HepG2 (cell line): ENCODE measurements at regions not wholly inside any gene's neighbourhood (a gene's known extent, or its start where the extent isn't known, plus 50 kb on each side); places are given as distances from the start of the nearest gene placed in this dataset.

ENCODE experiments used
- ATAC-seq: fragments of 200-7000 bp; cut with Tn5 transposase; 3 replicates; pipeline ENCODE4 v1.9.1; 2020; ENCODE audit warnings: mild to moderate bottlenecking, moderate library complexity
- BruUV-seq: library from RNA; stranded (reverse); fragments of 400-500 nt; replicated peaks from 2 replicates; lab custom pipeline; 2021; lab: Mats Ljungman, UMichigan
- CTCF ChIA-PET: fragments of 300-600 bp; formaldehyde crosslinking; extraction: SDS; loops from one replicate; lab custom pipeline; 2021; ENCODE audit warnings: low total read pairs, inconsistent platforms, low intra/inter-chr PET ratio; lab: Yijun Ruan, JAX
- POLR2A ChIA-PET: fragments of 350-600 bp; sonication (Branson Sonifier 250); formaldehyde crosslinking; loops from one replicate; lab custom pipeline; 2020; ENCODE audit warnings: antibody characterized with exemption, inconsistent platforms; lab: Yijun Ruan, JAX
- DNase-seq: peaks from one replicate; pipeline ENCODE4 v3.0.0-alpha.2; 2015; ENCODE audit warnings: low spot score
- FAIRE-seq: peaks from 3 replicates; lab custom pipeline; 2011; peaks lifted over from hg19 to GRCh38; lab: Jason Lieb, UNC
- H2AFZ ChIP-seq: one replicate; pipeline ENCODE4 v1.6.1; 2011; ENCODE audit warnings: low read length, inconsistent platforms
- H3K27ac ChIP-seq: fragments of 300-600 bp; 3 replicates; pipeline ENCODE4 v1.8.0; 2011; ENCODE audit warnings: mixed run types, mild to moderate bottlenecking, mixed read lengths, low read length, inconsistent platforms; ENCODE audit not compliant: insufficient read depth; ENCODE audit errors: extremely low read length
- H3K27me3 ChIP-seq, 2 experiments: fragments of 200-600 bp in 1 of 2; 2 replicates in 1 of 2; 3 replicates in 1 of 2; pipeline versions ENCODE4 v1.6.0 to v1.8.0; 2011; ENCODE audit warnings: low read length in 2 of 2, mild to moderate bottlenecking in 2 of 2, moderate library complexity in 2 of 2, inconsistent platforms in 1 of 2; ENCODE audit not compliant: insufficient read depth in 2 of 2, control insufficient read depth in 1 of 2
- H3K36me3 ChIP-seq, 2 experiments: fragments of 200-600 bp in 1 of 2; replicated peaks in 1 of 2; 2 replicates in 1 of 2; 3 replicates in 1 of 2; pipeline versions ENCODE4 v1.5.1 to v1.8.0; 2011; ENCODE audit warnings: low read length in 2 of 2, inconsistent platforms in 1 of 2; ENCODE audit not compliant: insufficient read depth in 2 of 2, control insufficient read depth in 1 of 2
- H3K4me1 ChIP-seq: 2 replicates; pipeline ENCODE4 v1.5.1; 2012; ENCODE audit warnings: low read length, inconsistent platforms; ENCODE audit not compliant: insufficient read depth
- H3K4me2 ChIP-seq: 2 replicates; pipeline ENCODE4 v1.6.0; 2011; ENCODE audit warnings: low read depth, low read length, inconsistent platforms
- H3K4me3 ChIP-seq, 3 experiments: fragments of 200-600 bp in 1 of 3; sonication (generic), shearing (Covaris generic) in 1 of 3; replicated peaks in 1 of 3; 2 replicates each; pipeline ENCODE4 v1.5.1; 2011 to 2016; ENCODE audit warnings: low read length in 3 of 3, inconsistent platforms in 2 of 3, low read depth in 2 of 3, mild to moderate bottlenecking in 2 of 3, control low read depth in 1 of 3, mixed read lengths in 1 of 3; ENCODE audit not compliant: insufficient read depth in 1 of 3
- H3K79me2 ChIP-seq: one replicate; pipeline ENCODE4 v1.6.1; 2011; ENCODE audit warnings: low read length, inconsistent platforms; ENCODE audit not compliant: insufficient read depth
- H3K9ac ChIP-seq: 2 replicates; pipeline ENCODE4 v1.6.0; 2011; ENCODE audit warnings: mild to moderate bottlenecking, low read depth, low read length, inconsistent platforms; ENCODE audit not compliant: insufficient read depth
- H3K9me3 ChIP-seq: 2 replicates; pipeline ENCODE4 v1.5.1; 2012; ENCODE audit warnings: mild to moderate bottlenecking, low read length
- H4K20me1 ChIP-seq: 2 replicates; pipeline ENCODE4 v1.6.0; 2011; ENCODE audit warnings: inconsistent platforms, mild to moderate bottlenecking, low read length, moderate library complexity; ENCODE audit not compliant: insufficient read depth
- CCDC6 ChIP-seq: sonication (generic); formaldehyde crosslinking; IDR thresholded peaks from 2 replicates; pipeline ENCODE4 v1.8.1; 2022; ENCODE audit warnings: mild to moderate bottlenecking, missing genetic modification reagents, moderate library complexity
- HNF4A ChIP-seq: sonication (generic); formaldehyde crosslinking; IDR thresholded peaks from 2 replicates; pipeline ENCODE4 v1.4.0; 2020; ENCODE audit warnings: missing genetic modification reagents
- MYC ChIP-seq: sonication (generic); formaldehyde crosslinking; IDR thresholded peaks from 2 replicates; pipeline ENCODE4 v1.9.0; 2021; ENCODE audit warnings: missing genetic modification reagents, borderline replicate concordance
- NR2C2 ChIP-seq: sonication (generic); formaldehyde crosslinking; IDR thresholded peaks from 2 replicates; pipeline ENCODE4 v1.4.0; 2020; ENCODE audit warnings: missing genetic modification reagents, mild to moderate bottlenecking, moderate library complexity, borderline replicate concordance
- ONECUT2 ChIP-seq: sonication (generic); formaldehyde crosslinking; IDR thresholded peaks from 2 replicates; pipeline ENCODE4 v1.4.0; 2020; ENCODE audit warnings: missing genetic modification reagents
- ZNF235 ChIP-seq: sonication (generic); formaldehyde crosslinking; IDR thresholded peaks from 2 replicates; pipeline ENCODE4 v1.8.1; 2023; ENCODE audit warnings: mild to moderate bottlenecking, missing genetic modification reagents, borderline replicate concordance
- ZNF546 ChIP-seq: sonication (generic); formaldehyde crosslinking; conservative IDR thresholded peaks from 2 replicates; pipeline ENCODE4 v1.8.1; 2023; ENCODE audit warnings: mild to moderate bottlenecking, missing genetic modification reagents
- WGBS: methylation state at CpG from one replicate; pipeline ENCODE4 v1.1.6; 2017; ENCODE audit warnings: low lambda C conversion rate; 5-methylcytosine and 5-hydroxymethylcytosine counted together
- in situ Hi-C: cut with HindIII; loops from 2 replicates; pipeline ENCODE4 v1.10.0; 2017; ENCODE audit warnings: low pct_unique_long_range_greater_than_20kb; ENCODE audit not compliant: extremely low pct_ligation_motif_present
- intact Hi-C: fragments of 100-400 bp; cut with micrococcal nuclease; formaldehyde crosslinking; loops from one replicate; pipeline ENCODE4 v1.10.0; 2022; ENCODE audit not compliant: unreplicated experiment
- TF ChIP-seq, protein P1 (sequence below): fragments of 450-650 bp; IDR thresholded peaks from 2 replicates; pipeline ENCODE4 v1.6.1; 2016
- TF ChIP-seq, protein P2 (sequence below): sonication (generic); formaldehyde crosslinking; IDR thresholded peaks from 2 replicates; pipeline ENCODE4 v1.4.0; 2020; ENCODE audit warnings: missing genetic modification reagents, low read depth, mild to moderate bottlenecking, borderline replicate concordance

DNA sequence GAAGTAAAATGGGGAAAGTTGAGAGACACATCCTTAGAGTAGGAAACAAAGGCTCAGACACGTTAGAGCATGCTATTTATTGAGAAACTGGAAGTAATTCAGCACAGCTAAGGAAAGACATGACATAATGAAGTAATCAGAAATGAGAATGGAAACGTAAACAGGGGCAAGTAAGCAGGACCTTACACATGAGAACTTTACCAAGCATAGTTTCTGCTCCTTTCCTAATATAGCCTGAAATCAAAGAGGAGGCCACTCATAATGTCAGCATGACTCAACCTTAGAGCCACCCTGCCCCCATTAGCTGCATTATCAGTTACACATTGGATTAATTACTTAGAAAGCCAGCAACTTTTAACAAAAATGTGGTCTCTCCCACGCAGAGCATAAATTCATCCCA lies 558.3 kb upstream of the GRIA3 start:
- TF ChIP-seq ONECUT2 (CRISPR knock-in tag) (no peak), NR2C2 (no peak), ZNF235 (no peak), MYC (CRISPR knock-in tag) (no peak), HNF4A (CRISPR knock-in tag) (no peak), ZNF546 (CRISPR knock-in tag) (no peak), CCDC6 (no peak)
- TF ChIP-seq, protein P1, sequence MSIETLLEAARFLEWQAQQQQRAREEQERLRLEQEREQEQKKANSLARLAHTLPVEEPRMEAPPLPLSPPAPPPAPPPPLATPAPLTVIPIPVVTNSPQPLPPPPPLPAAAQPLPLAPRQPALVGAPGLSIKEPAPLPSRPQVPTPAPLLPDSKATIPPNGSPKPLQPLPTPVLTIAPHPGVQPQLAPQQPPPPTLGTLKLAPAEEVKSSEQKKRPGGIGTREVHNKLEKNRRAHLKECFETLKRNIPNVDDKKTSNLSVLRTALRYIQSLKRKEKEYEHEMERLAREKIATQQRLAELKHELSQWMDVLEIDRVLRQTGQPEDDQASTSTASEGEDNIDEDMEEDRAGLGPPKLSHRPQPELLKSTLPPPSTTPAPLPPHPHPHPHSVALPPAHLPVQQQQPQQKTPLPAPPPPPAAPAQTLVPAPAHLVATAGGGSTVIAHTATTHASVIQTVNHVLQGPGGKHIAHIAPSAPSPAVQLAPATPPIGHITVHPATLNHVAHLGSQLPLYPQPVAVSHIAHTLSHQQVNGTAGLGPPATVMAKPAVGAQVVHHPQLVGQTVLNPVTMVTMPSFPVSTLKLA, result no peak
- TF ChIP-seq, protein P2, sequence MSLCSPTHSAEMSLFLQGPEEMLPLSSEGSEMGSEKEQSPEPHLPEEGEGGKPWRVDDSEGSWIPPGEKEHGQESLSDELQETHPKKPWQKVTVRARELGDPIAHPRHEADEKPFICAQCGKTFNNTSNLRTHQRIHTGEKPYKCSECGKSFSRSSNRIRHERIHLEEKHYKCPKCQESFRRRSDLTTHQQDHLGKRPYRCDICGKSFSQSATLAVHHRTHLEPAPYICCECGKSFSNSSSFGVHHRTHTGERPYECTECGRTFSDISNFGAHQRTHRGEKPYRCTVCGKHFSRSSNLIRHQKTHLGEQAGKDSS, result no peak
- Histone ChIP-seq H3K4me2 (no peak overlapping the region), H3K27ac (no peak overlapping the region), H3K79me2 (no peaks in the 10 kb centered on the region), H4K20me1 (no peaks in the 10 kb centered on the region), H3K9me3 (no peaks in the 10 kb centered on the region), H3K4me1 (no peaks in the 10 kb centered on the region), H3K27me3 (no peaks in the 10 kb centered on the region), H3K4me3 (no peak overlapping the region), H2AFZ (no peak overlapping the region), H3K9ac (no peak overlapping the region), H3K36me3 (no peaks in the 10 kb centered on the region)
- WGBS, result 4% methylated on average over 2 of the region's 3 CpGs
- DNase-seq (no peak), FAIRE-seq (no peak), ATAC-seq (no peak)
- BruUV-seq, result no TSS peak
- in situ Hi-C loops, result no loop called here
- ChIA-PET POLR2A (no interaction called here), CTCF (no interaction called here)
- intact Hi-C loops, result no loop called here
